ENCODE measurements at regions not wholly inside any gene's neighbourhood (a gene's known extent, or its start where the extent isn't known, plus 50 kb on each side); places are given as distances from the start of the nearest gene placed in this dataset.

GRCh38 chr1:112767646-112768045 is 52.5 kb upstream of the PPM1J start:
- no peak overlapping the region for H3K27ac ChIP-seq
- ChIA-PET CTCF (interaction anchor here (0.6 kb wide), 1 partner anchor 305 kb away, joined by 6 read pairs; no protein-coding TSS in a partner anchor), POLR2A (ENCODE audit: low non-redundant PET) (no interaction called here)
- TF ChIP-seq CTCF (conservative IDR thresholded peaks at IDR 0.05; ENCODE audit: low read depth): no peak
- DNase-seq (ENCODE audit: low spot score): no peak

All from RWPE1 (cell line).